Activated T-cell treated with anti-CD3 and anti-CD28 coated beads, Interleukin-2, amount 50 U/mL, for 1 hour (primary cell): ENCODE measurements at regions not wholly inside any gene's neighbourhood (a gene's known extent, or its start where the extent isn't known, plus 50 kb on each side); places are given as distances from the start of the nearest gene placed in this dataset.
"Not testable (repeated sequence)": the region's sequence is repeated elsewhere in the genome, so short reads cannot be mapped to it uniquely, and the experiment has no call there.

ENCODE experiments used
- DNase-seq: peaks from one replicate; pipeline ENCODE4 v3.0.0-alpha.2; 2020

DNA sequence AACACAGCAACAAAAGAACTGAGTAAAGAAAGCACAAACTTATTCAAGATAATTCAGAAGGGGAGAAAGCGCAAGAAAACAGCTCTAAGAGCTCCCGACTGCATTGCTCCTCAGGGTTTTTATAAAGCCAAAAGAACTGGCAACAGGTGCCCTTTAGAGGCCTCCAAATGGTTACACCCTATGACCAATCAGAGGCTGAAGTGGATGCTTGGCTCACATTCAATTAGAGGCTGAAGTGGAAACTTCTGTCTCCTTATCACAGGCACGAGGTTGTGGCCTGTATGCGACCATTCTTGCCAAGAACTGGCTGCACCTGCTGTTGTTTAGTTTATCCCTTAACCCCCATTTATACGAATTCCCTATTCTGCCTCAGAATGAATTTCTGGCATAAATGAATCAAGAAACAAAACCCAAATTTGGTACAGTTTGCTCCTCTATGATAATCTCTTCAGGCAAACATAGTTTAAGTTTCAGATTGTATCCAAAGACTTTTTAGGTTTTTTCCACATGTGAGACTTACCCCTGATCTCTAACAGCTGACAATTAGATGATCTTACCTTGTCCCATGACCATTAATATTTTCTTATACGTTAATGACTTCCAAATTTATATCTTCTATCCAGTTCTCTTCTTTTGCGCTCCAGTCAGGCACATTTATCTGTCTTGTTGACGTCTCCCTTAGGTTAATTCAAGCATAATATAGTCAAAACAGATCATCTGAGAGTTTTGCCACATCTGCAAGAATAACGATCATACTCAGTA, 504.8 kb downstream of the NXPH1 start:
- DNase-seq: no peak

- no peak for DNase-seq
Observed at GRCh38 chr7:8939446-8939845, 506.0 kb downstream of the NXPH1 start.

DNA sequence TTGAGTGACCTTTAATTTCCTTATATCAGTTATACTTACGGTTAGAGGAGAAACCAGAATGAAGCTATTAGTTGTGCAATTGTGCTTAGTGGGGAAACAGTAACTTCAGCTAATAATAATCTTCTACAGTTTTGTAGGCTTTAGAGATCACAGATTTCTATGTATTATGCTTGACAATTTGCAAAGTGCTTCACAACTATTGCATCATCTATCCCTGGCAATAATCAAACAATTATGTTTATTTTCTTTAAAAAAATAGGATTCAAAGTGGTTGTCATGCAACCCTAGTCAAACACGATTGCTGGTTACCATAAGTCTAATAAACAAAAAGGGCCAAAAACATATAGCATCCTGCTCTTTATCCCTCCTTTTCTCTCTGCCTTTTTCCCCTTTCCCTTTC, 530.3 kb downstream of the NXPH1 start:
- no peak for DNase-seq

- DNase-seq: no peak
Observed at GRCh38 chr7:8965177-8965576, 531.8 kb downstream of the NXPH1 start.

DNA sequence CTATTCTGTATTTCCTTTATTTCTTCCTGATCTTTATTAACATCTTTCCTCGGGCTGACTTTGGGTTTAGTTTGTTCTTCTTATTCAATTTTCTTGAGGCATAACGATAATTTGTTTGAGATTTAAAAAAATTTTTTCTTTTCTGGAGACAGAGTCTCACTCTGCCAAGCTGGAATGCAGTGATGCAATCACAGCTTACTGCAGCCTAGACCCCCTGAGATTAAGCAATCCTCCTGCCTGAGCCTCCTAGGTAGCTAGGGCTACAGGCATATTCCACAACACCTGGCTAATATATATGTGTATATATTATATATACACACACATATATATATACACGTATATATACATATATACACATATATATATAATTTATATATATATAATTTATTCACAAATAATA, 540.2 kb downstream of the NXPH1 start:
- no peak for DNase-seq

- no peak for DNase-seq
Observed at GRCh38 chr7:8975681-8976080, 542.3 kb downstream of the NXPH1 start.

GRCh38 chr7:8982338-8982992, 549.1 kb downstream of the NXPH1 start:
- DNase-seq: no peak

DNA sequence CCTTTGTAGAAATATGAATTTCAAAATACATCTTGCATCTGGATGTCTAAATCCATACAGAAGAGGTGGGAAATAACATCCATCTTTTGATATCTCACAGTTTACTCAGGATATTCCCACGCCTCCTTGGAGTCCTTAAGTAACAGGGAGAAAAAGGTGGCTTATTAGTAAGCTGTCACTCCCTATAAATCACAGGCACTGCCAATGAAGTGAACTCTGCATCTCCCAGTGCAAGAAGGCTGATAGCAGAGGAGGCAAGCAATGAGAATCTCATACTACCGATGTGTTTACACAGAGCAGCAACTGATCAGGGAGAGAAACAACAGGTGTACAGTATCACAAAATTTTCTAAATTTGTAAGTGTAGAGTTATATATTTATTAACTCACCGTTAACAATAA, 551.8 kb downstream of the NXPH1 start:
- DNase-seq: no peak

- no peak for DNase-seq
Observed at GRCh38 chr7:8988267-8988666, 554.9 kb downstream of the NXPH1 start.

- DNase-seq: no peak
Observed at GRCh38 chr7:8991159-8991558, 557.8 kb downstream of the NXPH1 start.

DNA sequence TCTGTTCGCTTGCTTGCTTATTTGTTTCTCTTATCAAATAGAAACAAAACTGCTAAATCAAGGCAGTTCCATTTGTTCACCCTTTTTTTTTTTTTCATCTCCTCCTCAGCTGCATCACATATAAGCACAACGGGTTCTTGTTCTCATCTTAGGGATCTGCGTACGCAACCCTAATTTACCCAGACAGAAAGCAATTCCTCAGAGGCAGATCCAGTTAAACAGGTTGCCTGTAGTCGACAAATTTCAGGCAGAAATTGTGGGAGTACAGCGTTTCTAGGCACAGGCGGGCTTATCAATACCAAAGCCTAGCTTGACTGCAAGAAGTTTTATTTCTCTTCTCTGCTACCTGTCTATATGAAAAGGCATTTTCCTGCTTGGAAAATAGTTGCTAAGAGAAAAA, 565.4 kb downstream of the NXPH1 start:
- DNase-seq: no peak

DNA sequence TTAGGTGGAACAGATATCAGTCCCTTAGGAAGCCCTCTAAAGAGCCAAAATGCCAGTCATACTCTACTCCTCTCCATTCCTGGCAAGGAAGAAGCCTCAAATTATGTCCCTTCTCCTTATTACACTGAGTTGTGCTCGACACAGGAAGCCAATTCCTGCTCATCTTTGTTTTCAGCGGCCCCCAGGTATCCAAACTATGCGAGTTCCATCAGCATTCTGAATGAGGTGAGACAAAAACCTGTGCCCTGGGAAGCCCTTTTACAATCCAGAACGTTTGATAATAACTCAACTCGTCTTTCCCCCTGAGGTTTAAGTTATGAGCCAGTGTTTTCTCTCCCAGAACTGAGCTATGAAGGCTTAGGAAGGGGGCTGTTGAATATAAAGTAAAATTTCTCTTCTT, 580.5 kb downstream of the NXPH1 start:
- DNase-seq: no peak

DNA sequence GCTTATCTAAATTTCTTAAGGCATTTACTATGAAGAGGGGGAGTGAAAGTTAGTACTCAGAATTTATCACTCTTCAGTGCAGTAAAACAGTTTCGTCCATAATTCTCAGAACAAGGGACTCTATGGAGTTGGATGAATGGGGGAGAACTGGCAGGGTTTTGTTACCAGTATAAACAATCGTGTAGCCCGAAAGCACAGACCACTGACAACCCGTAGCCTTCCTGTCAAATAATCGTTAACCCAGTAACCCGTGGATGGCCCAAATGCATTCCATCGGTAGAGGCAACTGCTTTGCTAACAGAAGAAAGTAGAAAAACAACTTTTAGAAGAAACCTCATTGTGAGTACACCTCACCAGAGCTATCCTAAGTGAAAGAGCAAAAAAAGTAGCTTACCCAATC, 583.9 kb downstream of the NXPH1 start:
- DNase-seq: no peak

DNA sequence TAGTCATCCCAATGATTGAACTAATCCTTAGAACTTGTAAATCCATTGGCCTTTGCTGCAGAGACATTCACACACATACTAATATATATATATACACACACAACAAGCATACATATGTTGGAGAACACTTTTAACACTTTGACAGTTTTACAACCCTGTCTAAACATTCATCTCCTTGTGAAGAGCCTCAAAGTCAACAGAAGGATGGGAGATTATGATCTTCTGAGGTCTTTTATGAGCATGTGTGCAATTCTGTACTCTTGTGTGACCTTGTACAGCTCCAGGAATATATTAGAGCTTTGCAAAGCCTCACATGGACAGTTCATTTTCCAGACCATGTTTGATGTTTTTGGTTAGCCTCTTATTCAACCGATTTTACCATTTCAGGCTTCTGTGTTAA, 589.0 kb downstream of the NXPH1 start:
- no peak for DNase-seq

- no peak for DNase-seq
Observed at GRCh38 chr7:9023675-9024294, 590.4 kb downstream of the NXPH1 start.

- DNase-seq: no peak
Observed at GRCh38 chr7:9026121-9026520, 592.7 kb downstream of the NXPH1 start.

- no peak for DNase-seq
Observed at GRCh38 chr7:9028012-9028411, 594.6 kb downstream of the NXPH1 start.

DNA sequence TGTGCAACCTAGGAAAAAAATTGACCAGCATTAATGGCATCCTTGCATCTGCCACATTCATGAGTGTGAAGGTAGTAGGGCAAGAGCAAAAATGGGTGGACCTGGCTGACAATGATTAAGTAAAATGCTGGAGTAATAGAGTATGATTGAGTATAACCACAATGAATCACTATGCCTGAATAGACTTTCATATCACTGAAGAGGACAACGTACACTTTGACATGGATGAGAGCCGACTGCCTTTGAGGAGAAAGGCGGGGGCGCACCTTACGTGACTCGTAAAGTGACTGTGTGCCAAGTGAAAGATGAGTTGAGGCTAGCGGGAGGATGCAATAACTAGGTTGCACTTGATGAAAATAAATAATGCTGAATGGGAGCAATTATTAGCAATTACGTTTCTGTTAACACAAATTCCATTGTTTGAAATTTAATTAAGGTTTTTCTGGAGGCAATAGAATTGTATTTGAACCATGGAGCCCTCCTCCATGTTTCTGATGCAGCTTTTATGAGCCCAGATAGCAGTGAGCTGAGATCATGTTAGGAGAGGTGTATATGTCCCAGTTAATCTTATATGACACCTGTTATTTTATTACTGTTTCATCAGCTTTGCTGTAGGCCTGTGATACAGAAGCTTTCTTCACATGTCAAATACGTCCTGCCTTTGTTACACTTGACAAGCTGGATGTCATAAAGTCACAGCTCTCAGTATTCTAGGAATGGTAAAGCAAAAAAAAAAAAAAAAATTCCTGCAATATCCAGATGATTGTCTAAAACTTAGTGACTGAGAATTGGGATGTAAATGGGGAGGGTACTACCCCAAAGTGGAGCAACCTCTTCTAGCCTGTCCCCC, 596.5 kb downstream of the NXPH1 start:
- DNase-seq: no peak

DNA sequence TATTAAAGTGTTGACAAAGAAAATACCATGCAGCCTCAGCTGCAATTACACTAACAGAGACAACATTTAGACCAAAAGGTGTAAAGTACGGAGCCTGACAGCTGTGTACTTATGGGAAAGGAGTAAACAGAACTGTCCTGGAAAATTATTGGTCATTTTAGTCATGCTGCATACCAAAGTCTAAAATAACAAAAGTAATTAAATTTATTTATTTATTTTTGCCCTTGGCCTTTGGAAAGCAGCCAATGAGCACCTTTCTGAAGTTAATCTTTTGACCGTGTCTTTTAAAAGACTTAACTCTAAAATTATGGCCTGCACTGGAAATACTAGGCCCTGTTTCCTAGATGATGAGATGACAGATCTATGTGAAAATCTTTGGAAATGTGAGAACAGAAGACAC, 597.6 kb downstream of the NXPH1 start:
- DNase-seq: no peak

GRCh38 chr7:9031386-9031785, 598.0 kb downstream of the NXPH1 start:
- no peak for DNase-seq

DNA sequence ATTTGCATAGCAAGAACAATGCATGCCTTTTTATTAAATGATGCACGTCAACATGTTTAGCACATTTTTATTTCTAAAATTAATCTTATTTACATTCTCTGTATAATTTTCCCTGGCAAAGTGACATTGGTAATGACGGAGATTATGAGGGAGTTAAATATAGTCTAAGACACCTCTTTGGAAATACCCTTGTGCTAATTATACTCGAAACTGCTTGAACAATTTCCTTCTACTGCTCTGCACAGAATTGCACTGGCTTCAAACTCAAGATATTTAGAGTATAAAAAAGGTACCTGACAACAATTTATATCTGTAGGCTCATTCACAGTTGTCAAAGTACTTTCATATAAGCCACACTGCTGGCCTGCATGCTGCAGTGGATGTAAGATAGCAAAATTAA, 602.7 kb downstream of the NXPH1 start:
- no peak for DNase-seq

DNA sequence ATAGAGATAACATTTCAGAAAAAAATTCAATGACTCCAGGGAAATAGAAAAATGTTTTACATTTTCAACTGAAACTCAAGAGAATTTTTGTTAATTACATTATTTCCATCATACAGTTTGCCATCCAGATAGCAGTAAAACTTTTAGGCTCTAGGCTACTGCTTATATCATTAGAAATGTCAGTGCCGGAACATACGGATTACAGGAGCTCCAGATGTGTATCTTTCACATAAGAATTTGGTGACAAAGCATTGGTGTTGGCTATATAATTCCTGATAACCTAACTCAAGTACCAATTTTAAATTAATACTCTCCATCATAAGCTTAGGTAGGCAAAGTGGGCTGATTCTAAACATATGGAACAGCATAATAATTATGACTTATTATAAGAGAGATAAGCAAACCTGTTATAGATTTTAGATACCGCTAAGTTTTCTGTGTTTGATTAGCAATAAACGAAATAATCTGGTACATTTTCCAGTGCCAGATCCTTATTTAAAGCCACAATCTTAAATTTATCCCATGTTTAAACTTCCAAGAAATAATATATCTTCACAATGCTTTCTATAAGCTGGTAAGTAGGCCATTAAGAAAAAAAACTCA, 637.9 kb downstream of the NXPH1 start:
- DNase-seq: no peak

DNA sequence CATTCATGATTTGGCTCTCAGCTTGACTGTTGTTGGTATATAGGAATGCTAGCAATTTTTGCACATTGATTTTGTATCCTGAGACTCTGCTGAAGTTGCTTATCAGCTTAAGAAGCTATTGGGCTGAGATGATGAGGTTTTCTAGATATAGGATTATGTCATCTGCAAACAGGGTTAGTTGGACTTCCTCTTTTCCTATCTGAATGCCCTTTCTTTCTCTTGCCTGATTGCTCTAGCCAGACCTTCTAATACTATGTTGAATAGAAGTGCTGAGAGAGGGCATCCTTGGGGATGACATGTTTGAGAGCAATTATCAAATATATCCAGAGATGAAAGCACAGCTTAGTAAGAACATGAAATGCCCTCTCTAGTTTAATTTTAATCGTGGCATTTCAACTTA, 642.4 kb downstream of the NXPH1 start:
- not testable (repeated sequence) for DNase-seq
